KMS-11 (cell line): ENCODE measurements at regions not wholly inside any gene's neighbourhood (a gene's known extent, or its start where the extent isn't known, plus 50 kb on each side); places are given as distances from the start of the nearest gene placed in this dataset.

Experiments used
- H2AFZ ChIP-seq: fragments of 200-600 bp; sonication (generic); 2 replicates; pipeline ENCODE4 v1.6.1; 2016; ENCODE audit warnings: antibody characterized with exemption, mixed run types, low read depth
- H3K27ac ChIP-seq: fragments of 200-600 bp; sonication (generic); 2 replicates; pipeline ENCODE4 v1.6.1; 2016; ENCODE audit warnings: mild to moderate bottlenecking, mixed run types
- H3K27me3 ChIP-seq: fragments of 200-600 bp; sonication (generic); 2 replicates; pipeline ENCODE4 v1.6.1; 2017; ENCODE audit warnings: mild to moderate bottlenecking, low read depth, mixed run types, moderate library complexity; ENCODE audit not compliant: insufficient read depth
- H3K36me3 ChIP-seq: fragments of 200-600 bp; sonication (generic); 2 replicates; pipeline ENCODE4 v1.6.1; 2017; ENCODE audit warnings: mild to moderate bottlenecking, mixed run types; ENCODE audit not compliant: insufficient read depth
- H3K4me1 ChIP-seq: fragments of 200-600 bp; sonication (generic); 2 replicates; pipeline ENCODE4 v1.6.1; 2016; ENCODE audit warnings: mild to moderate bottlenecking, low read depth, mixed run types; ENCODE audit not compliant: poor library complexity, severe bottlenecking
- H3K4me2 ChIP-seq: fragments of 200-600 bp; sonication (generic); 2 replicates; pipeline ENCODE4 v1.7.0; 2016; ENCODE audit warnings: mild to moderate bottlenecking, mixed run types
- H3K4me3 ChIP-seq: fragments of 200-600 bp; sonication (generic); IDR thresholded peaks from 2 replicates; pipeline ENCODE4 v1.6.1; 2017; ENCODE audit warnings: low read depth, low read length, mixed read lengths; ENCODE audit not compliant: insufficient read depth
- H3K79me2 ChIP-seq: fragments of 200-600 bp; sonication (generic); 2 replicates; pipeline ENCODE4 v1.6.1; 2016; ENCODE audit warnings: low read depth, mixed run types; ENCODE audit not compliant: insufficient read depth
- H3K9ac ChIP-seq: fragments of 200-600 bp; sonication (generic); 2 replicates; pipeline ENCODE4 v1.6.1; 2016; ENCODE audit warnings: mild to moderate bottlenecking, mixed run types
- H4K20me1 ChIP-seq: fragments of 200-600 bp; sonication (generic); 2 replicates; pipeline ENCODE4 v1.6.1; 2016; ENCODE audit warnings: mild to moderate bottlenecking, mixed run types; ENCODE audit not compliant: insufficient read depth
- TF ChIP-seq, protein P1 (sequence below): fragments of 200-600 bp; sonication (generic); conservative IDR thresholded peaks from 2 replicates; pipeline ENCODE4 v1.6.1; 2017; ENCODE audit warnings: low read depth, mild to moderate bottlenecking, antibody characterized with exemption, low read length, moderate library complexity, mixed read lengths

DNA sequence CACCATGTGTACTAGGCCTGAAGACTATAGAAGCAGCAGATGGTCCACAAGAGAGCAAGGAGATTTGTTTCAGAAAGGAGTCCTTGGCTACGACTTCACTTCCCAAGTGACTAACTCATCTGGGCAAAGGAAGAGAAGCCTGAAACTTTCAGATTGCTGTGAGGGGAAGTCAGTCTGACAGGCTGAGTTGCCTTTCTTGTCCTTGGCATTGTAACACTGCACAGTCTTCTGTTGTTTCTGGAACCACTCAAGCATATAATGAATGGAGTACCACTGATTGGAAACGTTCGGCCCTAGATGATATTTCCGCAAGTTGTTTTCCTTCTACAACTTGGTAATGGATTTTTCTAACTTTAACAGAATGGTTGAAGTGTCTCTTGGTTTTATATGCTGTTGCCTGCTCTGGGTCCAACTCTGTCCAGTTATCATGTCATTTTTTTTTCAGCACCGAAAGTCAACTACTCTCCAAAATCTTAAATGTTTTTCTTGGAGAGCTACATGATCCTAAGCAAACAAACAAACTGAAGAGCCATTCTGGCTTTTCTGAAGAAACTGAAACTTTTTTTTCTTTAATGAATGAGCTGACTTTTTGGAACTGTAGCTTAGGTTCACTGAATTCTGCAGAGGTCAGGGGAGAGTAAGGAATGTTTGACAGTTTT lies 685.7 kb downstream of the MECOM start:
- H3K36me3 ChIP-seq = no peaks in the 10 kb centered on the region
- no peak overlapping the region for H2AFZ ChIP-seq
- no peaks in the 10 kb centered on the region for H3K27me3 ChIP-seq
- H3K27ac ChIP-seq = no peak overlapping the region
- H3K4me3 ChIP-seq = no peak overlapping the region
- no peaks in the 10 kb centered on the region for H3K79me2 ChIP-seq
- no peak overlapping the region for H3K4me2 ChIP-seq
- no peak overlapping the region for H3K9ac ChIP-seq
- H3K4me1 ChIP-seq = peaks cover 22% of the 10 kb centered on the region
- TF ChIP-seq, protein P1, sequence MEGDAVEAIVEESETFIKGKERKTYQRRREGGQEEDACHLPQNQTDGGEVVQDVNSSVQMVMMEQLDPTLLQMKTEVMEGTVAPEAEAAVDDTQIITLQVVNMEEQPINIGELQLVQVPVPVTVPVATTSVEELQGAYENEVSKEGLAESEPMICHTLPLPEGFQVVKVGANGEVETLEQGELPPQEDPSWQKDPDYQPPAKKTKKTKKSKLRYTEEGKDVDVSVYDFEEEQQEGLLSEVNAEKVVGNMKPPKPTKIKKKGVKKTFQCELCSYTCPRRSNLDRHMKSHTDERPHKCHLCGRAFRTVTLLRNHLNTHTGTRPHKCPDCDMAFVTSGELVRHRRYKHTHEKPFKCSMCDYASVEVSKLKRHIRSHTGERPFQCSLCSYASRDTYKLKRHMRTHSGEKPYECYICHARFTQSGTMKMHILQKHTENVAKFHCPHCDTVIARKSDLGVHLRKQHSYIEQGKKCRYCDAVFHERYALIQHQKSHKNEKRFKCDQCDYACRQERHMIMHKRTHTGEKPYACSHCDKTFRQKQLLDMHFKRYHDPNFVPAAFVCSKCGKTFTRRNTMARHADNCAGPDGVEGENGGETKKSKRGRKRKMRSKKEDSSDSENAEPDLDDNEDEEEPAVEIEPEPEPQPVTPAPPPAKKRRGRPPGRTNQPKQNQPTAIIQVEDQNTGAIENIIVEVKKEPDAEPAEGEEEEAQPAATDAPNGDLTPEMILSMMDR = no peak
- H4K20me1 ChIP-seq = no peaks in the 10 kb centered on the region

DNA sequence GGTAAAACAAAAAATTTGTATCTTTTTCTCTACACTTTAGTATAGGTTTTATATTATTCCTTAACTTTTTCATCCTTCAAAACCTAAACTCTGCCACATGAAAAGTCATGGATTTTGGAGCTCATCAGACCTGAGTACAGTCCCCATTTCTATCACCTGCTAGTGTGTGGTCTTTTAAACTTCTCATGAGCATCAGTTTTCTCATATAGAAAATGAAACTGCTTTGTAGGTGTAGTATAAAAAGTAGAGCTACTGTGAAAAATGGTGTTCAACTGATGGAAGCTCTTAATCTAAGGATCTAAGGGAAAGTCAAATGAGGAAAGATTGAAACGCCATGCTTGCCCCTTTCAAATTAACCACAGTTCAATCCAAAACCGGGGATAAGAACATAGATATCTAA lies 686.5 kb downstream of the MECOM start:
- H3K9ac ChIP-seq = no peak overlapping the region
- TF ChIP-seq, protein P1 = no peak
- no peaks in the 10 kb centered on the region for H3K79me2 ChIP-seq
- no peaks in the 10 kb centered on the region for H3K27me3 ChIP-seq
- peak overlapping the region; percentile 6; the same call in 1 of the 2 replicates for H3K4me2 ChIP-seq
- no peaks in the 10 kb centered on the region for H3K36me3 ChIP-seq
- H3K27ac ChIP-seq = no peak overlapping the region
- no peak overlapping the region for H3K4me3 ChIP-seq
- H3K4me1 ChIP-seq = peaks cover 22% of the 10 kb centered on the region
- no peaks in the 10 kb centered on the region for H4K20me1 ChIP-seq
- no peak overlapping the region for H2AFZ ChIP-seq

DNA sequence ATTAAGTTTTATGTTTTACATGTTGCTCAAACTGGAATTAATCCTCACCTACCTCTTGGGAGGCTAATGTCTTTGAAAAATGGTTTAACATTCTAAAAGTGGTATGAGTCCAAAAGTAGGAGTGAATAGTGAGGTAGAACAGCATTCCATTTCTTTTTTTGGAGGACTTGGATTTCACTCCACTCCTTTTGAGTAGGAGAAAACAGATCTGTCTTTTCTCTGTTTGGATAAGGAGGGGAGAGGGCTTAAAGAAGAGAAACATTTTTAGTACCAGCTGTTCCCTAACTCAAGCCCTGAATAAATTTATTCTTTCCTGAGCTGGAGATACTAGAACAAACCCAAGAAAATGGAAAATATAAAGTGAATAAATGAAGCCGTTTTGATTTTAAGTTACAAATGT lies 687.9 kb downstream of the MECOM start:
- peaks cover 22% of the 10 kb centered on the region for H3K4me1 ChIP-seq
- TF ChIP-seq, protein P1 = no peak
- no peak overlapping the region for H2AFZ ChIP-seq

DNA sequence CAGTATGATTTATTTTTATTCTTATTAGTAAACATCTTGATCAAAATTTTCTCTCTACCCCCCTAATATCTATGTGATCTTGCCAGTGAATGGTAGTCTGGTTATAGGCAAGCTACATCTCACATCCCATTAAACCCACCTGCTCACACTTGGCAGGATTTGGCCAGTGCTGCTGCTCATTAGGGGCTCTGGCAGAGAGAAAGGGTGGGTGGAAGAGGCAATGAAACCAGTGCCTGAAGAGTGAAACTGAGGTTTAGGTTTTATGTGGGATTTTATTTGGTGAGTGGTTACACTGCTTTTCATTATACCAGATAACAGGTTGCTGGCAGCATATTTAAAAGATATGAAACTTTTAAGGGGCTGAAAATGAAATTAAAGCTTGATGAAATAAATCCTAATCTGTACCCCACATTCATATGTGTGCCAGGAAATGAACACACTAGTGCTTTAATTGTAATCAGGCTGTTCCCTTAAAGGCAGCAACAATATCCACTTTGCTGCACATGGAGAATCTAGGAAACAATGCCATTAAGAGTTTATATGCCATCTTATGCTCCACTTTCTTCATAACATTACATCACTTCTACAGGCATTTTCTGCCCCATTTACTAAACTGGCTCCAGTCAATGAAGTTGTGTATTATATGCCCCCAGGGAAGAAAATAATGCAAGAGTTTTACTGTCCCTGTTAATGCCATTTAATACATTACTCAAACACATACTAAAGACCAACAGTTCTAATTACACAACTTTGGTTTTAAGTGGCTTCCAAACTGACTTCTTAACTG lies 688.7 kb downstream of the MECOM start:
- Histone ChIP-seq H3K4me1 (peaks cover 22% of the 10 kb centered on the region), H3K9ac (no peak overlapping the region), H3K4me2 (no peak overlapping the region), H3K79me2 (no peaks in the 10 kb centered on the region), H3K4me3 (no peak overlapping the region), H4K20me1 (no peaks in the 10 kb centered on the region), H3K27ac (no peak overlapping the region), H3K36me3 (no peaks in the 10 kb centered on the region), H3K27me3 (no peaks in the 10 kb centered on the region), H2AFZ (no peak overlapping the region)
- TF ChIP-seq, protein P1 = no peak

More for the DNA sequence above, 687.9 kb downstream of the MECOM start:
- no peaks in the 10 kb centered on the region for H3K27me3 ChIP-seq
- H4K20me1 ChIP-seq = no peaks in the 10 kb centered on the region
- no peaks in the 10 kb centered on the region for H3K36me3 ChIP-seq
- no peak overlapping the region for H3K27ac ChIP-seq
- H3K79me2 ChIP-seq = no peaks in the 10 kb centered on the region
- H3K4me2 ChIP-seq = no peak overlapping the region
- H3K9ac ChIP-seq = no peak overlapping the region
- H3K4me3 ChIP-seq = no peak overlapping the region
